WTC11 (cell line): ENCODE measurements at regions not wholly inside any gene's neighbourhood (a gene's known extent, or its start where the extent isn't known, plus 50 kb on each side); places are given as distances from the start of the nearest gene placed in this dataset.

Experiments
- ATAC-seq: fragments of 200-7000 bp; cut with Tn5 transposase; 2 replicates; pipeline ENCODE4 v1.10.0; 2021; ENCODE audit warnings: mild to moderate bottlenecking, moderate library complexity
- CTCF ChIA-PET: fragments of 300-600 bp; sonication (Branson Sonifier 250); formaldehyde crosslinking; loops from one replicate; lab custom pipeline; 2021; ENCODE audit warnings: antibody characterized with exemption; lab: Charles Lee
- POLR2A ChIA-PET: fragments of 350-600 bp; sonication (Branson Sonifier 250); formaldehyde crosslinking; loops from one replicate; lab custom pipeline; 2021; ENCODE audit warnings: antibody characterized with exemption; lab: Charles Lee
- DNase-seq: peaks from one replicate; pipeline ENCODE4 v3.0.0; 2021; ENCODE audit warnings: low spot score
- H3K27ac Mint-ChIP-seq: 2 replicates; pipeline ENCODE4 v1.8.0; 2021; ENCODE audit warnings: mixed read lengths
- H3K27me3 Mint-ChIP-seq: 2 replicates; pipeline ENCODE4 v1.8.0; 2021; ENCODE audit warnings: low read depth, mild to moderate bottlenecking, moderate library complexity, mixed read lengths
- H3K36me3 Mint-ChIP-seq: 2 replicates; pipeline ENCODE4 v1.8.0; 2021; ENCODE audit warnings: mixed read lengths
- H3K4me1 Mint-ChIP-seq: 2 replicates; pipeline ENCODE4 v1.8.0; 2022; ENCODE audit warnings: mixed read lengths
- H3K4me3 Mint-ChIP-seq: 2 replicates; pipeline ENCODE4 v1.8.0; 2021; ENCODE audit warnings: mild to moderate bottlenecking, moderate library complexity, mixed read lengths
- H3K9me3 Mint-ChIP-seq: 2 replicates; pipeline ENCODE4 v1.8.0; 2021; ENCODE audit warnings: mixed read lengths
- AR ChIP-seq: fragments of 250-450 bp; sonication (Bioruptor Pico); IDR thresholded peaks from 2 replicates; pipeline ENCODE4 v1.9.0; 2021; ENCODE audit warnings: mild to moderate bottlenecking
- ATF3 ChIP-seq: sonication (generic); formaldehyde crosslinking; conservative IDR thresholded peaks from 2 replicates; pipeline ENCODE4 v1.8.1; 2022; ENCODE audit warnings: mild to moderate bottlenecking, missing genetic modification reagents
- CDX4 ChIP-seq: fragments of 250-450 bp; sonication (Bioruptor Pico); IDR thresholded peaks from 2 replicates; pipeline ENCODE4 v1.9.0; 2021; ENCODE audit warnings: moderate library complexity, mild to moderate bottlenecking, inconsistent platforms, borderline replicate concordance
- CREB1 ChIP-seq: sonication (generic); formaldehyde crosslinking; IDR thresholded peaks from 2 replicates; pipeline ENCODE4 v1.8.0; 2023; ENCODE audit warnings: mild to moderate bottlenecking, missing genetic modification reagents
- ELF4 ChIP-seq: sonication (generic); formaldehyde crosslinking; IDR thresholded peaks from 2 replicates; pipeline ENCODE4 v1.8.1; 2022; ENCODE audit warnings: low read depth, mild to moderate bottlenecking, moderate library complexity, missing genetic modification reagents
- ERG ChIP-seq: fragments of 250-450 bp; sonication (Bioruptor Pico); IDR thresholded peaks from 2 replicates; pipeline ENCODE4 v1.8.0; 2021; ENCODE audit warnings: mild to moderate bottlenecking
- FOXP1 ChIP-seq: sonication (generic); formaldehyde crosslinking; IDR thresholded peaks from 2 replicates; pipeline ENCODE4 v1.8.0; 2022; ENCODE audit warnings: missing genetic modification reagents, mild to moderate bottlenecking, moderate library complexity, borderline replicate concordance
- JUN ChIP-seq: sonication (generic); formaldehyde crosslinking; IDR thresholded peaks from 2 replicates; pipeline ENCODE4 v1.8.0; 2023; ENCODE audit warnings: mild to moderate bottlenecking, missing genetic modification reagents
- MXD4 ChIP-seq: fragments of 250-450 bp; sonication (Bioruptor Pico); IDR thresholded peaks from 2 replicates; pipeline ENCODE4 v1.8.0; 2021; ENCODE audit warnings: mild to moderate bottlenecking, moderate library complexity, borderline replicate concordance
- NR3C1 ChIP-seq: sonication (generic); formaldehyde crosslinking; conservative IDR thresholded peaks from 2 replicates; pipeline ENCODE4 v1.8.1; 2023; ENCODE audit warnings: low read depth, mild to moderate bottlenecking, missing genetic modification reagents
- PREB ChIP-seq: sonication (generic); formaldehyde crosslinking; IDR thresholded peaks from 2 replicates; pipeline ENCODE4 v1.8.1; 2022; ENCODE audit warnings: mild to moderate bottlenecking, missing genetic modification reagents, moderate library complexity, borderline replicate concordance
- SOX15 ChIP-seq: fragments of 250-450 bp; sonication (Bioruptor Pico); IDR thresholded peaks from 2 replicates; pipeline ENCODE4 v1.9.0; 2021; ENCODE audit warnings: mild to moderate bottlenecking
- TCF7 ChIP-seq: sonication (generic); formaldehyde crosslinking; IDR thresholded peaks from 2 replicates; pipeline ENCODE4 v1.8.0; 2022; ENCODE audit warnings: mild to moderate bottlenecking, low read depth, missing genetic modification reagents, moderate library complexity
- TP53 ChIP-seq: sonication (generic); formaldehyde crosslinking; IDR thresholded peaks from 2 replicates; pipeline ENCODE4 v1.8.1; 2023; ENCODE audit warnings: mild to moderate bottlenecking, missing genetic modification reagents
- USF2 ChIP-seq: sonication (generic); formaldehyde crosslinking; IDR thresholded peaks from 2 replicates; pipeline ENCODE4 v1.8.1; 2023; ENCODE audit warnings: mild to moderate bottlenecking, missing genetic modification reagents, moderate library complexity
- ZNF138 ChIP-seq: sonication (generic); formaldehyde crosslinking; conservative IDR thresholded peaks from 2 replicates; pipeline ENCODE4 v1.8.1; 2022; ENCODE audit warnings: mild to moderate bottlenecking, moderate library complexity, missing genetic modification reagents
- ZNF396 ChIP-seq: fragments of 250-450 bp; sonication (Bioruptor Pico); IDR thresholded peaks from 2 replicates; pipeline ENCODE4 v1.8.0; 2021; ENCODE audit warnings: mild to moderate bottlenecking, moderate library complexity, borderline replicate concordance
- ZNF425 ChIP-seq: fragments of 250-450 bp; sonication (Bioruptor Pico); conservative IDR thresholded peaks from 2 replicates; pipeline ENCODE4 v1.9.0; 2021; ENCODE audit warnings: mild to moderate bottlenecking
- ZNF671 ChIP-seq: fragments of 250-450 bp; sonication (Bioruptor Pico); IDR thresholded peaks from 2 replicates; pipeline ENCODE4 v1.8.0; 2021; ENCODE audit warnings: mild to moderate bottlenecking

- Mint-ChIP-seq H3K4me1 (peaks cover 2% of the 10 kb centered on the region; the same call in 1 of the 2 replicates), H3K27ac (no peak overlapping the region), H3K36me3 (peaks cover 3% of the 10 kb centered on the region; the same call in 1 of the 2 replicates), H3K27me3 (no peaks in the 10 kb centered on the region), H3K9me3 (peaks cover 8% of the 10 kb centered on the region; the same call in 1 of the 2 replicates), H3K4me3 (no peak overlapping the region)
- CTCF ChIA-PET, result no interaction called here
- TF ChIP-seq TP53 (no peak), ELF4 (CRISPR knock-in tag) (no peak), CREB1 (CRISPR knock-in tag) (no peak), JUN (CRISPR knock-in tag) (no peak)
- POLR2A ChIA-PET, result no interaction called here
- DNase-seq (no peak), ATAC-seq (no peak)
Observed at GRCh38 chr3:152683521-152683999, 151.4 kb upstream of the P2RY1 start.

- H3K4me1 Mint-ChIP-seq, result peaks cover 8% of the 10 kb centered on the region; the same call in 1 of the 2 replicates
- ATAC-seq, result no peak
- peaks cover 3% of the 10 kb centered on the region; the same call in 1 of the 2 replicates for H3K36me3 Mint-ChIP-seq
- TF ChIP-seq ZNF671 (CRISPR knock-in tag), result no peak
- TF ChIP-seq CREB1 (CRISPR knock-in tag), result no peak
- no peak for TF ChIP-seq ERG (CRISPR knock-in tag)
- no peak for TF ChIP-seq ATF3 (CRISPR knock-in tag)
- TF ChIP-seq USF2 (CRISPR knock-in tag), result no peak
- no peak for TF ChIP-seq MXD4 (CRISPR knock-in tag)
- TF ChIP-seq FOXP1 (CRISPR knock-in tag), result no peak
- TF ChIP-seq ZNF138 (CRISPR knock-in tag), result no peak
- no peak for TF ChIP-seq TCF7 (CRISPR knock-in tag)
- no peak for TF ChIP-seq ZNF425 (CRISPR knock-in tag)
- no peak for TF ChIP-seq SOX15 (CRISPR knock-in tag)
- TF ChIP-seq ZNF396 (CRISPR knock-in tag), result no peak
- no peak for TF ChIP-seq PREB (CRISPR knock-in tag)
- no peak for TF ChIP-seq CDX4
- no peak for TF ChIP-seq NR3C1
- TF ChIP-seq AR, result no peak
- CTCF ChIA-PET, result no interaction called here
- DNase-seq, result no peak
- no peak overlapping the region for H3K27ac Mint-ChIP-seq
- peaks cover 12% of the 10 kb centered on the region; the same call in 1 of the 2 replicates for H3K9me3 Mint-ChIP-seq
- H3K27me3 Mint-ChIP-seq, result no peaks in the 10 kb centered on the region
- POLR2A ChIA-PET, result no interaction called here
- H3K4me3 Mint-ChIP-seq, result no peak overlapping the region
Observed at GRCh38 chr3:152684279-152684678, 150.7 kb upstream of the P2RY1 start.
